Panc1 (cell line): ENCODE measurements at regions not wholly inside any gene's neighbourhood (a gene's known extent, or its start where the extent isn't known, plus 50 kb on each side); places are given as distances from the start of the nearest gene placed in this dataset.

Experiments used
- POLR2AphosphoS5 ChIP-seq: IDR thresholded peaks from 2 replicates; pipeline ENCODE4 v1.6.1; 2012; ENCODE audit warnings: mild to moderate bottlenecking, low read depth, low read length, moderate library complexity
- SIN3A ChIP-seq: IDR thresholded peaks from 2 replicates; pipeline ENCODE4 v1.6.1; 2012; ENCODE audit warnings: low read depth, mild to moderate bottlenecking, low read length, moderate library complexity, borderline replicate concordance; ENCODE audit not compliant: insufficient read depth
- TCF7L2 ChIP-seq: IDR thresholded peaks from 2 replicates; pipeline ENCODE4 v1.6.1; 2011; ENCODE audit warnings: mild to moderate bottlenecking, low read depth, low read length, inconsistent platforms
- TF ChIP-seq, protein P1 (sequence below): fragments of 450-650 bp; IDR thresholded peaks from 2 replicates; pipeline ENCODE4 v1.5.1; 2017; ENCODE audit warnings: mild to moderate bottlenecking
- TF ChIP-seq, protein P2 (sequence below), 2 experiments: IDR thresholded peaks; 2 replicates each; pipeline ENCODE4 v1.6.1; 2011 to 2012; ENCODE audit warnings: low read depth in 2 of 2, control low read depth in 1 of 2, low read length in 1 of 2, mild to moderate bottlenecking in 1 of 2, moderate library complexity in 1 of 2; ENCODE audit not compliant: insufficient read depth in 1 of 2

DNA sequence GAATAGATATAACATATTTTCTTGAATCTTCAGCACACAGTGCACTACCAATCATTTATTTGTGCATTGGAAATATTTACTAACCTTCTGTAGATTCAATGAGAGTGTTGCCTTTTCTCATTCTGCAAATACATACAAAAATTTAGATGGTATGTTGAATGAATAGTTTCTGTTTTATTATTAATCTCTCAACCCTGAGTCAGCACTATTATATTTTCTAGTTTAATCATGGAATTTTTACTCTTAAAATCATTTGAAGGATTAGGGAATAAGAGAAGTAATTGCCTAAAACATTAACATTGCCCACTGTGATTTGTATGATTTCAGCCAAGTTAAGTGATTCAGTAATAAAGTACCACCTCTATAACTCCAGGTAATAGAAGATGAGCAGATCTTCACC lies 370.2 kb upstream of the CDH7 start:
- TF ChIP-seq, protein P1, sequence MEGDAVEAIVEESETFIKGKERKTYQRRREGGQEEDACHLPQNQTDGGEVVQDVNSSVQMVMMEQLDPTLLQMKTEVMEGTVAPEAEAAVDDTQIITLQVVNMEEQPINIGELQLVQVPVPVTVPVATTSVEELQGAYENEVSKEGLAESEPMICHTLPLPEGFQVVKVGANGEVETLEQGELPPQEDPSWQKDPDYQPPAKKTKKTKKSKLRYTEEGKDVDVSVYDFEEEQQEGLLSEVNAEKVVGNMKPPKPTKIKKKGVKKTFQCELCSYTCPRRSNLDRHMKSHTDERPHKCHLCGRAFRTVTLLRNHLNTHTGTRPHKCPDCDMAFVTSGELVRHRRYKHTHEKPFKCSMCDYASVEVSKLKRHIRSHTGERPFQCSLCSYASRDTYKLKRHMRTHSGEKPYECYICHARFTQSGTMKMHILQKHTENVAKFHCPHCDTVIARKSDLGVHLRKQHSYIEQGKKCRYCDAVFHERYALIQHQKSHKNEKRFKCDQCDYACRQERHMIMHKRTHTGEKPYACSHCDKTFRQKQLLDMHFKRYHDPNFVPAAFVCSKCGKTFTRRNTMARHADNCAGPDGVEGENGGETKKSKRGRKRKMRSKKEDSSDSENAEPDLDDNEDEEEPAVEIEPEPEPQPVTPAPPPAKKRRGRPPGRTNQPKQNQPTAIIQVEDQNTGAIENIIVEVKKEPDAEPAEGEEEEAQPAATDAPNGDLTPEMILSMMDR = no peak
- no peak for TF ChIP-seq POLR2AphosphoS5
- TF ChIP-seq, protein P2, sequence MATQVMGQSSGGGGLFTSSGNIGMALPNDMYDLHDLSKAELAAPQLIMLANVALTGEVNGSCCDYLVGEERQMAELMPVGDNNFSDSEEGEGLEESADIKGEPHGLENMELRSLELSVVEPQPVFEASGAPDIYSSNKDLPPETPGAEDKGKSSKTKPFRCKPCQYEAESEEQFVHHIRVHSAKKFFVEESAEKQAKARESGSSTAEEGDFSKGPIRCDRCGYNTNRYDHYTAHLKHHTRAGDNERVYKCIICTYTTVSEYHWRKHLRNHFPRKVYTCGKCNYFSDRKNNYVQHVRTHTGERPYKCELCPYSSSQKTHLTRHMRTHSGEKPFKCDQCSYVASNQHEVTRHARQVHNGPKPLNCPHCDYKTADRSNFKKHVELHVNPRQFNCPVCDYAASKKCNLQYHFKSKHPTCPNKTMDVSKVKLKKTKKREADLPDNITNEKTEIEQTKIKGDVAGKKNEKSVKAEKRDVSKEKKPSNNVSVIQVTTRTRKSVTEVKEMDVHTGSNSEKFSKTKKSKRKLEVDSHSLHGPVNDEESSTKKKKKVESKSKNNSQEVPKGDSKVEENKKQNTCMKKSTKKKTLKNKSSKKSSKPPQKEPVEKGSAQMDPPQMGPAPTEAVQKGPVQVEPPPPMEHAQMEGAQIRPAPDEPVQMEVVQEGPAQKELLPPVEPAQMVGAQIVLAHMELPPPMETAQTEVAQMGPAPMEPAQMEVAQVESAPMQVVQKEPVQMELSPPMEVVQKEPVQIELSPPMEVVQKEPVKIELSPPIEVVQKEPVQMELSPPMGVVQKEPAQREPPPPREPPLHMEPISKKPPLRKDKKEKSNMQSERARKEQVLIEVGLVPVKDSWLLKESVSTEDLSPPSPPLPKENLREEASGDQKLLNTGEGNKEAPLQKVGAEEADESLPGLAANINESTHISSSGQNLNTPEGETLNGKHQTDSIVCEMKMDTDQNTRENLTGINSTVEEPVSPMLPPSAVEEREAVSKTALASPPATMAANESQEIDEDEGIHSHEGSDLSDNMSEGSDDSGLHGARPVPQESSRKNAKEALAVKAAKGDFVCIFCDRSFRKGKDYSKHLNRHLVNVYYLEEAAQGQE (IDR thresholded peaks at IDR 0.05; ENCODE audit: insufficient read depth in 1 of 2, low read depth in 2 of 2, low read length in 1 of 2) = no peak
- no peak for TF ChIP-seq TCF7L2
- no peak for TF ChIP-seq SIN3A
